RKO (cell line): ENCODE measurements at regions not wholly inside any gene's neighbourhood (a gene's known extent, or its start where the extent isn't known, plus 50 kb on each side); places are given as distances from the start of the nearest gene placed in this dataset.
"Not testable (repeated sequence)": the region's sequence is repeated elsewhere in the genome, so short reads cannot be mapped to it uniquely, and the experiment has no call there.

ENCODE experiments used
- DNase-seq: peaks from one replicate; pipeline ENCODE4 v3.0.0-alpha.2; 2016; ENCODE audit warnings: low spot score

DNA sequence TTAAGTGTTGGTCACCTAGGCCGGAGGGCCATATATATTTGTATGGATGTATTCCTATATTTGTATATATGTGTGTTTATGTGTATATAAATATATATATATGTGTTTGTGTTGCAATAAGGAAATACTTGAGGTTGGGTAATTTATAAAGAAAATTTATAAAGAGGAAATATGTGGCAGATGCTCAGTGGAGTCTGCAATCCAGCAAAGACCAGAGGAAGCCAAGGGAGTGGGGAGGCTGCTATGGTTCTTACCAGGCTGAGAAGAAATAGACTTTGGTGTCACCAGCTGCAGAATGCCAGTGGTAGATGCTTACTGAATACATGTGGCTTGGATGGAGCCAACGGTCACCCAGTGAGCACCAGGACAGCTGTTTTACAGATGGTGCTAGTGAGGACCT, 97.4 kb upstream of the ELOVL5 start:
- no peak for DNase-seq

DNA sequence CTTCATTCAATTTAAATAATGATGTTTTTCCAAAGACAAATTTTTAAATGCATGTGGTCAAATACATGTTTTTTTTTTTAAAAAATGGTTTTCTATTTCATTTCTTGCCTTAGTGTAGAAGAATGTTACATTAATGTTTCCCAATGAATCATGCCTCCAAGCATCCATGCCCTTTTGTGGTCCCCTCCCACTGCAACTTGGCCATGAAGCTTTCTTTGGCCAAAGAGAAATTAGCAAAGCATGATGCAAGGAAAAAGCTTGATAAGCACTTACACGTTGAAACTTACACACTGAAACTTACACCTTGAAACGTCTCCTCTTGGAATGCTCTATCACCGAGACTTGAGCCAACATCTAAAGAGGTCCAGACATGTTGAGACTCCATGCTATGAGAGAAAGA, 93.0 kb upstream of the ELOVL5 start:
- DNase-seq, result no peak

DNA sequence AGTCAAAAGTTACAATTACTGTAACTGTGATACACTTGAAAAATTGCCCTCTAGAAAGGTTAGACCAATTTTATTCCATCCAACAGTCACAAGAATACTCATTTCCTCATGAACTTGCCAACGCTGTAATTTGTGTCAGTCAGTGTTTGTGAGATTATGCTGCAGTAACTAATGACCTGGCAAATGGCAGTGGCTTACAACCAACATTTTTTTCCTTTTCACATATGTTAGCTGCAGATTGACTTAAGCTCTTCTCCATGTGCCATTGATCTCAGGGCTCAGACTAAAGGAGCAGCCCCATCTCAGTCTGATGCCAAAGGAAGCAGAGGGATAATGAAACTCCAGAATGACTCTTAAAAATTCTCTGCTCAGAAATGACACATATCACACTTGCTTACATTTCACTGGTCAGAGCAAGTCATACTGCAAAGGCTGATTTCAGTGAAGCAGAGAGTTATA, 92.3 kb upstream of the ELOVL5 start:
- DNase-seq, result no peak

DNA sequence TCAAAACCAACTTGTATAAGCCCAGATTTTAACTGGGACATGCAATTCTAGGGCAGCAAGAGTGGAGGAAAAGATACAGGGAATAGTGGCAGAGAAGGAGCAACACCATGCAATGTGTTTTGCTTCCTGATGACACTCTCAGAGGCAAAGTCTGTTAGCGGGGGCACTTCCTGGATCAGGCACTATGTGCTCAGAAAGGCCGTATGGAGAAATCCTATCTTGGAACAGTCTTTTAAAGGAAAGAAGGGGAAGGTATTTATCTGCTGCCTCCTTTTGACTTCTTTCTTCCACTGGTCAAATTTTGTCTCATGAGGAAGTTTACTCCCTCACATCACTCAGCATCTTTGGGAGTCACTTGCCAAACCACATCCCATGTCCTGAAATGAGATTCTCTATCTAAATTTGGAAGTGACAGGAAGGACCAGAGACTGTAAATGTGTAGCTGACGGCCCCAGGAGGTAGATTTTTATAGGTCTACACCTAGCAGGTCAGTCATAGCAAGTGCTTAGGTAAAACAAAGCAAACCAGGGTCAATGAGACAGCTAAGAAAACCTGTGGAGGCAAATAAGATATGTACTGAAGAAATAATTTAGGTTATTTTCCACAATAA, 91.7 kb upstream of the ELOVL5 start:
- no peak for DNase-seq

DNA sequence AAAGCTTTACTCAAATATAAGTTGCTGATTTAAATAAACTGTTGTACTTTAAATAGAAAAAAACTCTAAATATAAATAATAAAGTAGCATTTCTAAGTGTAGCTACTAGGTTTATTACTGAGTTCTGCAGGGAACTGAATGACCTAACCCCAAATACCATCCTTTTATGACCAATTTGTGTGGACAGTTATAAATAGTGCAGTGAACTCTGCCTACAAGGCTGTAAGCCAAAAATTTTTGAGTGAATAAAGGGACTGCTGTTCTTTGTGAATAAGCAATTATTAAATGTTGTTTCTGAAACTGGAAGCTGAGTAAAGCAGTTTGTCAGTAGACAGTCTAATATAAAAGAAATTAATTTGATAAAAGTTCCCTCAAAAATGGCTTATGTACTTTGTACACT, 90.8 kb upstream of the ELOVL5 start:
- DNase-seq, result no peak

DNA sequence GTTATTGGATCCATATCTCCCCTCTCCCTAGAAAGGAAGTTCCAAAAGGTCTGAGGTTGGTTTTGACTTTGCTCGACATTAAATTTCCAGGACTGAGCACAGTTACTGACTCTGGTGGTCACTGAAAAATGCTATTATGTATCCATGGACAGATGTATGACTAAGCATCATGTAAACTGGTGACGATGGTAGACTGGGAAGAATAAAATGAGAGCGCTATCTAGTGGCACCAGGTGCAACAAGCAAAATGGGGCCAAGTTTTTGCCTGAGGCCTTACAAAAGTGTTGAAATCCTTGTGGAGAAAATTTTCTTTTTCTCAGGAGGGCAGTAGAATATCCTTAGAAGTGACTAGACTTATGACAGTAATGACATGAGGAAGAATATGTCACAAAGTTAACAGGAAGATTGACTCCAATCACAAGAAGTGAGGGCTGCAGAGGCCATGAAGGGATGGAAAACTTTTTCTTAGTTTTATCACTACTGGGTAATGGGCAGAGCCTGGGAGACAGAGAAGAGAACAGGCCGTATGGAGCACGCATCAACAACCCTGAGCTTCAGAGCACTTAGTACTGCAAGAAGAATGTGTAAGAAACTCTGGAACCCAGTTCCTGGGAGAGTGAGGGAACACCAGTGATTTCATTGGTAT, 88.9 kb upstream of the ELOVL5 start:
- peak; percentile 84 for DNase-seq

DNA sequence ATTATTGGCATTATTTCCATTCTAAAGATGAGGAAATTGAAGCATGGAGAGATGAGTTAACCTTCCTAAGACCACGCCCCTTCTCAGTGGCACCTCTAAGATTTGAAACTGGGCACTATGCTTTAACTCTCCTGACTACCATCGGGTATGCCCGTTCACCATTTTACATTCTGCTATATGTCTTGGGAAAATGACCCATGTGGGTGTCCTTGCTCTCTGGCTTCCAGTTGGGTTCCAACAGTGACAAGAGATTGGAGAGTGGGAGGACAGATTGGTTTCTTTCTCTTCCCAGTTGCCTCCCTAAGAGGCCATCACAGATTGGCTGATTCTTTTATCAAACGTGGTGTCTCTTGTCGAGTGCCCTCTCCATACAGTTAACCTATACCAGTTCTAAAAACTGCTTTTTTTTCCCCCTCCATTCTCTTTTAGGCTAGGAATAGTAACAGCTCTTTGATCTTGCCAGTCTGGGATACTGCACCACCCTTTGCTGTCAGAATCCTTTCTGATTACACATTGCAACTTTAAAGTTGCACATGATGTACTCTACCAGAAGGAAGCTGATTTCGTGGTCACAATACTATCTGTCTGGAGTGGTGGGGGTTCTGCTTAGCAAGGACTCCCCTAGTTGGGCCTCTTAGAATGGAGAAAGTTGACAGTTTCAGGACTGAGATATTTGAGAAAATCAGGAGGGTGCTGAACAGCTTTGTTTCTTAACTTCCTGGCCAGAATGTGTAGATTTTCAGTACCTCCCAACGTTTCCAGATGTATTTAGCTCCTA, 88.0 kb upstream of the ELOVL5 start:
- DNase-seq, result no peak

DNA sequence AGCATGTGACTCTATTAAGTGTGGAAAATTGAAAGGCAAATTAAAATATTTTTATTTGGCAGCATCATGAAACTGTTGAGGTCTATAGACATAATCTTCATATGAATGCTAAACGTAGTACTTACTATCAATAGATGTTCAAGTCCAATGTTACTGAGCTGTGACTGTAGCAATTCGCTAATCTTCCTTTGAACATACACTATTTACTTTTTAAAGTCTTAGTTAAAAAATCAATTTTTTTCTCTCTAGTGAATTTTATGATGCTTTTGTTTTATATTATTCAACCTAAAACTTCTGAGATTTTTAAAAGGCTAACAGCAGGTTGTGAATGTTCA, 85.2 kb upstream of the ELOVL5 start:
- DNase-seq, result no peak

DNA sequence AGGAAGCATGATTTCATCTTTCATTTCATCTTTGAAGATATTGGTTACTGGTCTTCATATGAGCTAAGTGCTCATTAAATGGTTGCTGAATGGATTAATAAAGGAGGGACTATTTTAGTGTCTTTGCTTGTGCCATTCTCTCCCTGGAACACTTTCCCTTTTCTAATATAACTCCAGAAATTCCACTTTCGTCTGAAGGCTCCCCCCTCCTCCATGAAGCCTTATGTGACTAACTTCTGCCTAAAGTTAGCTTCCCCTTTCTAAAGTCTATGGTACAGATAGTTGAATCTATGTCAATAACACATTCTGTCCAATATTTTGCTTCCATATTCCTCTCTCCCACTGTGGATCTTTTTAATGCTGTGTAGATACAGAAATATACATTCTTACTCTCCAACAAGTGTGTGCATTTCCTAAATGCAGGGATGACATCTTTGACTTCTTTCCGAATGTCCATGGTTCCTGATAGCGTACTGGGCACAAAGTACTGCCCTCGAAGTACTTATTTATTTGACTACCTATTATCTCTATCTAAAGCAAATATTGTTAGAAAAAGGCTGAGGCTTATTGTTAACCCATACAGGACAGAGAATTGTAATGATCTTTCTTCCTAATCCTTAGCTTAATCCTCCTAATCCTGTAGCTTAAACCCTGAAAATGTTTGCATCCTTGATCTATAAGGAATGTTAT, 84.7 kb upstream of the ELOVL5 start:
- DNase-seq, result no peak

DNA sequence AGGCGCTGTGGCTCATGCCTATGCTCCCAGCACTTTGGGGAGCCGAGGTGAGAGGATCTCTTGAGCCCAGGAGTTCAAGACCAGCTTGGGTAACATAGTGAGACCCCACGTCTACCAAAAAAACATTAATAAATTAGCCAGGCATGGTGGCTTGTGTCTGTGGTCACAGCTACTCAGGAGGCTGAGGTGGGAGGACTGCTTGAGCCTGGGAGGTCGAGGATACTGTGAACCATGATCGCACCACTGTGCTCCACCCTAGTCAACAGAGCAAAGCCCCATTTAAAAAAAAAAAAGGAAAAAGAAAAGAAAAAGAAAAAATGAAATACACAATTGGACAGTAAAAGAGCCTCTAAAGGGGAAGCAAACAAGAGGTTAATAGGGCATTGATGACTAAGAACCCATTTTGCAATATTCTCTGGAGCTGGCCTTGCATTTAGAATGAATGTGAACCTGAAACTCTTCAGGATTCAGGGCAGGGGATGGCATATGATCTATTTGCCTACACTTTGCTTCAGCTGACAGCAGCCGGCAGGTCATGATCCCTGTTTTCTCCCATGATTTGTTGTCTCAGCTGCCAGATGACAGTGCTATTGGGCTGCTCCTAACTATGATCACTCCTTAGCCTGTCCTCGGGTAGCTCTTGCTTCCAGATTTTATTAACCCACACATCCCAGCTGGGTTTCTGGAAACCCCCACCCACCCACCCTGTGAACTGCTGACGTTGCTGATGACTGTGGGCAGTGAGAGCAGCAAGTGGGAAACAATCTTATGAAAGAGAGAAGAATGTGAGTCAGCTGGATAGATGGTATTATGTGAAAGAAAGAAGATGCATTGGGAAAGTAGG, 83.8 kb upstream of the ELOVL5 start:
- DNase-seq, result no peak

DNA sequence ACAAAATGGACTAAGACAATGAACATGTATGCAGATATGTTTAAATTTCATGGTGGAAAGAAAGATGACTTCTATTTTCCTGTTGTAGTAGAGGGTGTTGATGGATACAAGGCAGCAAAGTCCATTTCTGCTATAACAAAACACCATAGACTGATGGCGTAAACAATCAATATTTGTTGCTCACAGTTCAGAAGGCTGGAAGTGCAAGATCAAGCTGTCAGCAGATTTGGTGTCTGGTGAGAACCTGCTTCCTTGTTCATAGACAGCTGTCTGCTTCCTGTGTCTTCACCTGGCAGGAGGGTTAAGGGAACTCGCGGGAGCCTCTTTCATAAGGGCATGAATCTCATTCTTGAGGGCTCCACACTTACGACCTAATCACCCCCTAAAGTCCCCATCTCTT, 83.0 kb upstream of the ELOVL5 start:
- DNase-seq, result no peak

DNA sequence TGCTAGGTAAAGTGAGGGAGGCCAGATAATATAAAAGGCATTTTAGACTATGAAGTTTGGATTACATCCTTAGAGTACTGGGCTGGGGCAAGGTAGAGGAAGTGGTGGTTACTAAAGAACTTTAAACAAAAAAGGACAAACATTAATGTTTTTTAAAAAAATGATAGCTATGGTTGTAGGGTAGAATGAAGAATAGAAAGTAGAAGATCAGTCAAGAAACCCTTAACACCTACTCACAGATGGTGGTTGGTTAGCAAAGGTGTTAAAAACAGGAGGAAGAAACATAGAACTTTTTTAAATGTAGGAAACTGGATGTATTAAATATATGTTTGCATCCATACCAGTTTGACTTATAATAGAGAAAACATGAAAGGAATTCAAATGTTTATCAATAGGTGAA, 80.7 kb upstream of the ELOVL5 start:
- DNase-seq, result no peak

DNA sequence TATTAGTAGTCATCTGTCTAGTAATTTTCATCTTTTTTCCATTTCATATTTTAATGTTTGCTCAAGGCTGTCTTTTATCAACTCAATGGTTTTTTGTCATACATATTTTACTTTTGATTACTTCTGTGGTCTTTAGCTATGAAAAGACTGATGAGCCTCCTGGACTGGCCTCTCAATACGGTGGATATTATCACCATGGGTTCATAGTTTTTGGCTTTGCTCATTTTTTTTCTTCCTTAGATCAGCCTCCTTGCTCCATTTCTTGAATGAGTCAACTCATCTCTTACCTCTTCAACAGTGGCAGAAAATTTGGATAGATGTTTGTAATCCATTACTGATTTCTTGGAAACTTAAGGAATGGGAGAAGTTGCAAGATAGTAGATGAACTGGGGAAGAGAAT, 80.1 kb upstream of the ELOVL5 start:
- no peak for DNase-seq

DNA sequence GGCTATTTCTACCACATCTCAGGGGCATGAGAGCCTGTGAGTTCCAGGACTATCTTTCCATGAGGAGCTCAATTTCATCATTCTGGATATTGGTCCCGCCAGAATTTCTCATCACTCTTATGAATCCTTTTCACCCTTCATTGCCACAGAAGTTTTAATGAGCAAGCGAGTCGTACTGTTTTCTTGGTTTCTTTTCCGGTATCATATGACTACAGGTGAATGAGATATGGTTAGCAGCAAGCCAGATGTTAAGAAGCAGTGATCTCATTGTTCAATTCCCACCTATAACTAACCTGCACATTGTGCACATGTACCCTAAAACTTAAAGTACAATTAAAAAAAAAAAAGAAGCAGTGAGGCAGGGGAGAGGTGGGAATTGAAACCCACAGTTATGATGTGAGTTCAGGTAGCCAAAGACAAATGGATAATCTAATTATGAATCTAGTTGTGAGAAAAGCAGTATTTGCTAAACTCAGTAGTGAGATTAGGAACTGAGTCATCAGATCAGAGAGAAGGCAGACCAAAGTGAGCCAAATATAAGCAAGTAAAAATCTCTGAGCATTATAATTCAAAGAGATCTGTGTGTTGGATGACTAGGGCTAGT, 78.0 kb upstream of the ELOVL5 start:
- no peak for DNase-seq

DNA sequence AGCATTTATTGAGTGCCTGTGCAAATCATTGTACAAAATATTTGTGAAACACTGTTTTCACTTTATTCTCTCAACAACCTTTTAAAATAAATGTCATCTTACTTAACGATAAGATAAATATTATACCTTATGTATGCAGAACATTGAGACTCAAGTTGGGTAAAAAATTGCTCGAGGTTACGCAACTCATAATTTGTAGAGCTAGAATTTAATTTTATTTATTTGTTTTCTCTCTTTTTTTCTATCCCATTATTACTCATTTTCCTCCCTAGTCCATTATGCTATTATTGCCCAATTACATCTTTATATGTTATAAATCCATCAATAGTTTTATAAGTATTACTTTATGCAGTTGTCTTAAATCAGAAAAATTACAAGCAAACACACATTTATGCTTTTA, 77.4 kb upstream of the ELOVL5 start:
- no peak for DNase-seq

DNA sequence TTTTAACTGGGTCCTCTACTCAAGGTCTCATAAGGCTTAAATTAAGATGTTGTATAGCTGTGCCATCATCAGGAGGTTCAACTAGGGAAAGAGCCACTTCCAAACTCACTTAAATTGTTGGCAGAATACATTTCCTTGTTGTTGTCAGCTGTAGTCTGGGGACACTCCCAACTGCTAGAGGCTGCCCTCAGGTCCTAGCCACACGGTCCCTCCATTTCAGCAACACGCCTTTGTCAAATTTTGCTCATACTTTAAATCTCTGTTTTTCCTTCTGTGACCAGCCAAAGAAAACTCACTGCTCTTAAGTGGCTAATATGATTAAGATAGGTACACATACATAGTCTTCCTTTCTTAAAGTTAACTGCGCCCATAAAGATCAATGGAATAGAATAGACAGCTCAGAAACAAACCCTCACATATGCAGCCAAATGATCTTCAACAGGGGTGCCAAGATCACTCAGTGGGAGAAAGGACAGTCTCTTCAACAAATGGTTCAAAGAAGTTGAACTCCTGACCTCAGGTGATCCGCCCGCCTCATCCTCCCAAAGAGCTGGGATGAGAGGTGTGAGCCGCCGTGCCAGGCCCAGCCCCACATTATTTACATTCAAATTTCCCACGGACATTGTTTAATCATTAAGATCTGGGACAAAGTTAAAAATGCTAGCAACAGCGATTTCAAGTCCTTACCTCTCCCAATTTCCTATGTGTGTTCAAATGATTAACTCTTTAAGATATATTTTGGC, 76.4 kb upstream of the ELOVL5 start:
- DNase-seq, result no peak

DNA sequence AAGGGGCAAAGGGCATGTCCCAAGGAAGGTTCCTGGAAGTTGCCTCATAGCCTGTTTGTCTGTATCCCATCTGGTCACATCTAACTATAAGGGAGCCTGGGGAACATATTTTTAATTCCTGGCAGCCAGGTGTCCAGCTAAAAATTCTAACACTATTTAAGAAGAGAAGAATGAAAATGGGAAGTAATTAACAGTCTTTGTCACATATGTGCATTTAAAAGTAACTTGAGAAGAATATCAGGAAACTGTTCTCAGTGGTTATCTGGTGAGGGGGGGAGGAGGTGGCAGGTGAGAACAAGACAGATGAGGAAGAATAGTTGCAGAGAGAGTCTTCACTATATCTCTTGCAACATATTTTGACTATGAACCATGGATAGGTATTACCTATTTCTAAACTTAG, 75.5 kb upstream of the ELOVL5 start:
- no peak for DNase-seq

DNA sequence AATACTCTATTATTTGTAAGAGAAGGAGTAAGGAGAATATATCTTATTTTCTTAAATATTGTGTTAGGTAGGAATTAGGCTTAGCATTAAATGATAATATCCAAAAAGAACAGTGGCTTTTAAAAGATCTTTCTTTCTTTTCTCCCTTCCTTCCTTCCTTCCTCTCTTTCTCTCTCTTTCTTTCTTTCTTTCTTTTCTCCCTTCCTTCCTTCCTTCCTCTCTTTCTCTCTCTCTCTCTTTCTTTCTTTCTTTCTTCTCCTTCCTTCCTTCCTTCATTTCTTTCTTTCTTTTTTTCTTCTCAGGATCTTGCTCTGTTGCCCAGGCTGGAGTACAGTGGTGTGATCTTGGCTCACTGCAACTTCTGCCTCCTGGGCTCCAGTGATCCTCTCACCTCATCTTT, 74.8 kb upstream of the ELOVL5 start:
- not testable (repeated sequence) for DNase-seq

DNA sequence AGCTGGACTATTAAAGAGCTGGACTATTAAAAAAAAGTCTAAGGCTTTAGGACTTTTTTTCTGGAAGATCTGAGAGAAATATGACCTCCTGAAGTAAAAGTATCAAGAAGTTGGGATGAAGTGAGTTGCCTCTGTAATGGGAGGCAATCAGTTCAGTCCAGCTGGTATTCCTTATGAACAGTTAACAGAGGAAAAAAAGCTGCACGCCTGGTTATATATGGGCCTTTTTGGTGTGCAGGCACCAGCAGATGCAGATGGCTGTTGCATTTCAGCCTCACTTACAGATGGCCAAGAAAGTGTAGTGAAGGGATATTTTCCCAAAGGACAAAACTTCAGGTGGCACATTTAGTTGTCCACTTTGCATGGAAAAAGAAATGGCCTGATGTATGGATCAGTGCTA, 70.3 kb upstream of the ELOVL5 start:
- DNase-seq, result no peak

DNA sequence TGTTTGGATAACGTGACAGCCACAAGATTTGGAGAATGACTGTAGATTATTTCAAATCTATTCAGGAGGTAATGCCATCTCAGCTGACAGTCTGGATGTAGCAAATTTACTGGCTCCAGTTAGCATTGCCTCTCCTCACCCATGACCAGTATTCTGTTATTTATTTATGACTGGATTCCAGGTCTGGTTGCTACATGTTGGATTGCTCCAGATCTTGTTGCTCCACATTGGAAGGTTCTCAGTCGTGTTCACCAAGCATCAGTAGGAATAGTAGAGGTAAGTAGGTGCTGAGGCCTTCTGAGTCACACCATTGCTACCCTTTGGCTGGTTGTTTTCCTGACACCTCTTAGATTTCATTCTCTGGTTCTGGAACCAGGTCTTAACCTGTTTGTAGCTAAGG, 69.5 kb upstream of the ELOVL5 start:
- no peak for DNase-seq

DNA sequence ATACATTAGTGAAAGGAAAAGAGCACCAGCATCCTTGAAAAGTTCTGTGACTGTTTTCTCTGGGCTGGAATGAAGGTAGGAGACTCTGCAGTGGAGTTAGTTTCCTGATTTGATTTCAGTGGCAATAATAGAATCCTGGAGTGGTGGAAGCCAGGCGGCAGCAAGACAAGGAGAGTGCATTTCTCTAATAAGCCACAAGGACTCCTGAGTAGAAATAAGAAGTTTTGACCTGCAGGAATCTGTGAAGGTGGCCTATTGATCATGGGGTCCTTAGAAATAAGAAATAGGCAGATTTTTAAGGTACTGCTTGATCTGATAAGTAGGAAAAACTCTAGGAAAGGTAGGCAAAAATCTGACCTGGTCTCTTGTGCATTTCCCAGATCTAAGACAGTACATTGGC, 68.4 kb upstream of the ELOVL5 start:
- DNase-seq, result no peak
